ENCODE measurements at regions not wholly inside any gene's neighbourhood (a gene's known extent, or its start where the extent isn't known, plus 50 kb on each side); places are given as distances from the start of the nearest gene placed in this dataset.

- no peak for TF ChIP-seq REST (IDR thresholded peaks at IDR 0.05; ENCODE audit: low read depth)
- TF ChIP-seq EGR1 (IDR thresholded peaks at IDR 0.05; ENCODE audit: low read depth) = no peak
- no peak for TF ChIP-seq EZH2 (IDR thresholded peaks at IDR 0.05)
- TF ChIP-seq CTCF (IDR thresholded peaks at IDR 0.05 in 2 of 3, conservative IDR thresholded peaks at IDR 0.05 in 1 of 3; ENCODE audit: borderline replicate concordance in 1 of 3, insufficient read depth in 1 of 3, low read depth in 2 of 3, low read length in 2 of 3) = no peak
- 0 out of 2 replicates have a peak, but pooled peaks have one; percentile 28 for TF ChIP-seq CEBPB (IDR thresholded peaks at IDR 0.05; ENCODE audit: low read depth)
- TF ChIP-seq JUND (IDR thresholded peaks at IDR 0.05) = no peak
- TF ChIP-seq EZH2phosphoT487 (IDR thresholded peaks at IDR 0.05; ENCODE audit: borderline replicate concordance) = no peak
- TF ChIP-seq ZBTB33 (IDR thresholded peaks at IDR 0.05; ENCODE audit: extremely low read depth, insufficient replicate concordance, low read length) = no peak
- no peak for TF ChIP-seq ZFX (IDR thresholded peaks at IDR 0.05)
- no peak for TF ChIP-seq POLR2A (IDR thresholded peaks at IDR 0.05; ENCODE audit: borderline replicate concordance, extremely low read depth, insufficient read depth, insufficient read length)
- TF ChIP-seq ZNF274 (IDR thresholded peaks at IDR 0.05; ENCODE audit: low read depth, low read length) = no peak
- TF ChIP-seq POLR2AphosphoS5 (IDR thresholded peaks at IDR 0.05; ENCODE audit: low read depth, low read length) = no peak
- no peak for TF ChIP-seq ATF3 (IDR thresholded peaks at IDR 0.05)
Measured at GRCh38 chr2:7655629-7656028, 738.4 kb downstream of the RNF144A start.
